ENCODE measurements at regions not wholly inside any gene's neighbourhood (a gene's known extent, or its start where the extent isn't known, plus 50 kb on each side); places are given as distances from the start of the nearest gene placed in this dataset.

DNA sequence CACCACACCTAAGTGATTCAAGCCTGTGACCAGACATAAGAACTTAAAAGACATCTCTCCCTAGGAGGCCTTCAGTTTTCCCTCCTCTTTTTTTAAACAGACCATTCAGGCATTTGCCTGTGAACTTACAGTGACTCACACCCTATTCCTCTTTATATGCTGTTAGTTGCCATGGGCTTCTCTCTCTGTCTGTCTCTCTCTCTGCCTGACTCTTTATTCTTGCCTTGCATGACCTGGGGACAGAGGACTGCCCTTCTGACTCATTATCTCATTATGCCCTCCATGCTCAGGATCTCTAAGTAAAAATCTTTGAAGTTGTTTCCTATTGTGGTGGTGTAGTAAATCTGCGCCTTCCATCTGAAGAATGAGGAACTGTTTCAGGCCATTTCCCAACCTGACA, 442.2 kb upstream of the MAN1A1 start:
- TF ChIP-seq, protein P1, sequence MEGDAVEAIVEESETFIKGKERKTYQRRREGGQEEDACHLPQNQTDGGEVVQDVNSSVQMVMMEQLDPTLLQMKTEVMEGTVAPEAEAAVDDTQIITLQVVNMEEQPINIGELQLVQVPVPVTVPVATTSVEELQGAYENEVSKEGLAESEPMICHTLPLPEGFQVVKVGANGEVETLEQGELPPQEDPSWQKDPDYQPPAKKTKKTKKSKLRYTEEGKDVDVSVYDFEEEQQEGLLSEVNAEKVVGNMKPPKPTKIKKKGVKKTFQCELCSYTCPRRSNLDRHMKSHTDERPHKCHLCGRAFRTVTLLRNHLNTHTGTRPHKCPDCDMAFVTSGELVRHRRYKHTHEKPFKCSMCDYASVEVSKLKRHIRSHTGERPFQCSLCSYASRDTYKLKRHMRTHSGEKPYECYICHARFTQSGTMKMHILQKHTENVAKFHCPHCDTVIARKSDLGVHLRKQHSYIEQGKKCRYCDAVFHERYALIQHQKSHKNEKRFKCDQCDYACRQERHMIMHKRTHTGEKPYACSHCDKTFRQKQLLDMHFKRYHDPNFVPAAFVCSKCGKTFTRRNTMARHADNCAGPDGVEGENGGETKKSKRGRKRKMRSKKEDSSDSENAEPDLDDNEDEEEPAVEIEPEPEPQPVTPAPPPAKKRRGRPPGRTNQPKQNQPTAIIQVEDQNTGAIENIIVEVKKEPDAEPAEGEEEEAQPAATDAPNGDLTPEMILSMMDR (IDR thresholded peaks at IDR 0.05): no peak
- TF ChIP-seq POLR2AphosphoS5 (IDR thresholded peaks at IDR 0.05) (no peak), POLR2A (IDR thresholded peaks at IDR 0.05) (no peak)

All from sigmoid colon (tissue), 4 donors.